K562 (cell line): ENCODE measurements at regions not wholly inside any gene's neighbourhood (a gene's known extent, or its start where the extent isn't known, plus 50 kb on each side); places are given as distances from the start of the nearest gene placed in this dataset.

Experiments used
- ATF1 ChIP-seq, 2 experiments: fragments of 450-650 bp in 1 of 2; IDR thresholded peaks; 2 replicates each; pipeline ENCODE4 v1.6.1; 2016; ENCODE audit warnings: missing compliant biosample characterization in 1 of 2, missing genetic modification characterization in 1 of 2
- ZNF384 ChIP-seq: IDR thresholded peaks from 2 replicates; pipeline ENCODE4 v1.6.1; 2012; ENCODE audit warnings: low read depth, low read length, improper control_type of control experiment
- TF ChIP-seq, protein P1 (sequence below), 2 experiments: fragments of 450-650 bp in 1 of 2; sonication (generic) in 1 of 2; formaldehyde crosslinking in 1 of 2; IDR thresholded peaks; 2 replicates each; pipeline versions ENCODE4 v1.7.1 to v1.9.0; 2016 to 2022; ENCODE audit warnings: inconsistent platforms in 1 of 2, mild to moderate bottlenecking in 1 of 2, missing genetic modification reagents in 1 of 2
- TF ChIP-seq, protein P2 (sequence below): fragments of 450-650 bp; formaldehyde crosslinking; IDR thresholded peaks from 2 replicates; pipeline ENCODE4 v1.4.0; 2020; ENCODE audit warnings: mild to moderate bottlenecking, mixed read lengths

- TF ChIP-seq, protein P1, sequence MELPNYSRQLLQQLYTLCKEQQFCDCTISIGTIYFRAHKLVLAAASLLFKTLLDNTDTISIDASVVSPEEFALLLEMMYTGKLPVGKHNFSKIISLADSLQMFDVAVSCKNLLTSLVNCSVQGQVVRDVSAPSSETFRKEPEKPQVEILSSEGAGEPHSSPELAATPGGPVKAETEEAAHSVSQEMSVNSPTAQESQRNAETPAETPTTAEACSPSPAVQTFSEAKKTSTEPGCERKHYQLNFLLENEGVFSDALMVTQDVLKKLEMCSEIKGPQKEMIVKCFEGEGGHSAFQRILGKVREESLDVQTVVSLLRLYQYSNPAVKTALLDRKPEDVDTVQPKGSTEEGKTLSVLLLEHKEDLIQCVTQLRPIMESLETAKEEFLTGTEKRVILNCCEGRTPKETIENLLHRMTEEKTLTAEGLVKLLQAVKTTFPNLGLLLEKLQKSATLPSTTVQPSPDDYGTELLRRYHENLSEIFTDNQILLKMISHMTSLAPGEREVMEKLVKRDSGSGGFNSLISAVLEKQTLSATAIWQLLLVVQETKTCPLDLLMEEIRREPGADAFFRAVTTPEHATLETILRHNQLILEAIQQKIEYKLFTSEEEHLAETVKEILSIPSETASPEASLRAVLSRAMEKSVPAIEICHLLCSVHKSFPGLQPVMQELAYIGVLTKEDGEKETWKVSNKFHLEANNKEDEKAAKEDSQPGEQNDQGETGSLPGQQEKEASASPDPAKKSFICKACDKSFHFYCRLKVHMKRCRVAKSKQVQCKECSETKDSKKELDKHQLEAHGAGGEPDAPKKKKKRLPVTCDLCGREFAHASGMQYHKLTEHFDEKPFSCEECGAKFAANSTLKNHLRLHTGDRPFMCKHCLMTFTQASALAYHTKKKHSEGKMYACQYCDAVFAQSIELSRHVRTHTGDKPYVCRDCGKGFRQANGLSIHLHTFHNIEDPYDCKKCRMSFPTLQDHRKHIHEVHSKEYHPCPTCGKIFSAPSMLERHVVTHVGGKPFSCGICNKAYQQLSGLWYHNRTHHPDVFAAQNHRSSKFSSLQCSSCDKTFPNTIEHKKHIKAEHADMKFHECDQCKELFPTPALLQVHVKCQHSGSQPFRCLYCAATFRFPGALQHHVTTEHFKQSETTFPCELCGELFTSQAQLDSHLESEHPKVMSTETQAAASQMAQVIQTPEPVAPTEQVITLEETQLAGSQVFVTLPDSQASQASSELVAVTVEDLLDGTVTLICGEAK (IDR thresholded peaks at IDR 0.05), result no peak
- TF ChIP-seq, protein P1 (CRISPR knock-in tag; IDR thresholded peaks at IDR 0.05), result no peak
- TF ChIP-seq, protein P2, sequence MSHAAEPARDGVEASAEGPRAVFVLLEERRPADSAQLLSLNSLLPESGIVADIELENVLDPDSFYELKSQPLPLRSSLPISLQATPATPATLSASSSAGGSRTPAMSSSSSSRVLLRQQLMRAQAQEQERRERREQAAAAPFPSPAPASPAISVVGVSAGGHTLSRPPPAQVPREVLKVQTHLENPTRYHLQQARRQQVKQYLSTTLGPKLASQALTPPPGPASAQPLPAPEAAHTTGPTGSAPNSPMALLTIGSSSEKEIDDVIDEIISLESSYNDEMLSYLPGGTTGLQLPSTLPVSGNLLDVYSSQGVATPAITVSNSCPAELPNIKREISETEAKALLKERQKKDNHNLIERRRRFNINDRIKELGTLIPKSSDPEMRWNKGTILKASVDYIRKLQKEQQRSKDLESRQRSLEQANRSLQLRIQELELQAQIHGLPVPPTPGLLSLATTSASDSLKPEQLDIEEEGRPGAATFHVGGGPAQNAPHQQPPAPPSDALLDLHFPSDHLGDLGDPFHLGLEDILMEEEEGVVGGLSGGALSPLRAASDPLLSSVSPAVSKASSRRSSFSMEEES, result no peak
- TF ChIP-seq ZNF384 (0 out of 2 replicates have a peak, but pooled peaks have one; percentile 26), ATF1 (CRISPR knock-in tag; IDR thresholded peaks at IDR 0.05) (no peak), ATF1 (tag; IDR thresholded peaks at IDR 0.05) (0 out of 2 replicates have a peak, but pooled peaks have one; percentile 21)
Observed at GRCh38 chr6:105872249-105872648, 213.9 kb upstream of the PRDM1 start (continued).
